ENCODE measurements at regions not wholly inside any gene's neighbourhood (a gene's known extent, or its start where the extent isn't known, plus 50 kb on each side); places are given as distances from the start of the nearest gene placed in this dataset.

DNA sequence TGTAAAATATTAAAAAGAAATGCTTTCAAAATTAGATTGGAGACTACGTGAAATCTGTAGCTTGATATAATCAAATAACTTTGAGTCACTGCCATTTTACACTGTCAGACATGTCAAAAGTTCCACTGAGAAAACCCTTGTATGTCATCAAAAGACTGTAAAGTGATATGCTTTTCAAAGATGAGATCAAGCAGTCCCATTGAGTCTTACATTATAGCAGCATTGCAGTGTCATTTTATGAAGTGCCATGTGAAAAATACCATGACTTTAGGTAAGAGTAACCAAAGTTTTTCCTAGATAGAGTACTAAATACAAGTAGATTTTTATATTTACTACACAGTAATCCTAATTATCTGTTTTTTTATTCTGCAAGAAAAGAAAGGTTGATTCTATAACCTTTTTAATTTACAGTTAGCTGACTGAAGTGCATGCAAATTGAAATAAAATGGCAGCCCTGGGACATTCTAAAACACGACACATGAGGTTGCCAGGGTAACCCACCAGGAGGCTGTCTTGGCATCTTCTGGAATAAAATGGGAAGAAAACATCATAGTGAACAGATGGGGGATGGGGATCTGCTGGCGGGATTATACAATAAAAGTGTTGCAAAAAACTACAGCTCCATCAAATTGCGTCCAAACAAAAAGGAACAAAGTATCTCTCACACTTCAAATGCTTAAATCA, 91.3 kb upstream of the TMEM106B start:
- TF ChIP-seq, protein P1, sequence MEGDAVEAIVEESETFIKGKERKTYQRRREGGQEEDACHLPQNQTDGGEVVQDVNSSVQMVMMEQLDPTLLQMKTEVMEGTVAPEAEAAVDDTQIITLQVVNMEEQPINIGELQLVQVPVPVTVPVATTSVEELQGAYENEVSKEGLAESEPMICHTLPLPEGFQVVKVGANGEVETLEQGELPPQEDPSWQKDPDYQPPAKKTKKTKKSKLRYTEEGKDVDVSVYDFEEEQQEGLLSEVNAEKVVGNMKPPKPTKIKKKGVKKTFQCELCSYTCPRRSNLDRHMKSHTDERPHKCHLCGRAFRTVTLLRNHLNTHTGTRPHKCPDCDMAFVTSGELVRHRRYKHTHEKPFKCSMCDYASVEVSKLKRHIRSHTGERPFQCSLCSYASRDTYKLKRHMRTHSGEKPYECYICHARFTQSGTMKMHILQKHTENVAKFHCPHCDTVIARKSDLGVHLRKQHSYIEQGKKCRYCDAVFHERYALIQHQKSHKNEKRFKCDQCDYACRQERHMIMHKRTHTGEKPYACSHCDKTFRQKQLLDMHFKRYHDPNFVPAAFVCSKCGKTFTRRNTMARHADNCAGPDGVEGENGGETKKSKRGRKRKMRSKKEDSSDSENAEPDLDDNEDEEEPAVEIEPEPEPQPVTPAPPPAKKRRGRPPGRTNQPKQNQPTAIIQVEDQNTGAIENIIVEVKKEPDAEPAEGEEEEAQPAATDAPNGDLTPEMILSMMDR (IDR thresholded peaks at IDR 0.05): no peak
- no peak overlapping the region for H3K4me3 ChIP-seq (ENCODE audit: low read length)
- ATAC-seq (no peak), DNase-seq (no peak)
- no peaks in the 10 kb centered on the region for H3K36me3 ChIP-seq (ENCODE audit: control insufficient read depth, insufficient read depth, low read length)
- WGBS (ENCODE audit: insufficient coverage): 91% methylated on average over 3 of the region's 4 CpGs
- no peaks in the 10 kb centered on the region for H3K9me3 Mint-ChIP-seq
- no peak overlapping the region for H3K27ac ChIP-seq (ENCODE audit: low read length)
- H3K27ac Mint-ChIP-seq: no peak overlapping the region
- no peak overlapping the region for H3K4me3 Mint-ChIP-seq
- no peaks in the 10 kb centered on the region for H3K4me1 ChIP-seq (ENCODE audit: control insufficient read depth, insufficient read depth, low read length)
- H3K4me1 Mint-ChIP-seq: no peaks in the 10 kb centered on the region
- H3K9me3 ChIP-seq (ENCODE audit: control insufficient read depth, insufficient read depth, low read length): no peaks in the 10 kb centered on the region
- H3K36me3 Mint-ChIP-seq: no peaks in the 10 kb centered on the region
- H3K27me3 Mint-ChIP-seq (ENCODE audit: low read depth in 2 of 2): peaks cover 26 to 37% of the 10 kb centered on the region in 2 donors
- peaks cover 12% of the 10 kb centered on the region for H3K27me3 ChIP-seq (ENCODE audit: control insufficient read depth, insufficient read depth, low read length)
- intact Hi-C loops (cut with micrococcal nuclease): no loop called here

DNA sequence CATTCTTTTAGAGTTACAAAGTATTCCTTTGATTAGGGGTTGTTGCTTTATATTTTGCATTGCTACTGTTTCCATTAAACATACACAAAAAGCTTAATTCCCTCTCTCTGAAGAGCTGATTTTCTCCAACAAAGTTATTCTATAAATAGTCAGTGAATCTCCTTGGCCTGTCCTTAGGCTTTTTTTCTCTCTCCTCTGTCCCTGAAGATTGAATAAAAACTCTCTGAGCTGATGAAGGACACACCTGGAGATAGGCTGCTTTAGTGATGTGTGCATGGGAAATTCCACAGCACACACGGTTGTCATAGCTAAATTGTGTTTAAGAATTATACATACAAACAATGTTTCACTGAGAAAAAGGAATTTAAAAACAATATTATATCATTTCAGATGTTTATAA, 90.5 kb upstream of the TMEM106B start:
- Mint-ChIP-seq H3K36me3 (no peaks in the 10 kb centered on the region), H3K9me3 (no peaks in the 10 kb centered on the region), H3K4me1 (no peaks in the 10 kb centered on the region), H3K27me3 (ENCODE audit: low read depth in 2 of 2) (peaks cover 28 to 39% of the 10 kb centered on the region in 2 donors), H3K4me3 (no peak overlapping the region), H3K27ac (no peak overlapping the region)
- intact Hi-C loops (cut with micrococcal nuclease): no loop called here
- no peak for DNase-seq
- Histone ChIP-seq H3K27ac (ENCODE audit: low read length) (no peak overlapping the region), H3K4me3 (ENCODE audit: low read length) (no peak overlapping the region), H3K27me3 (ENCODE audit: control insufficient read depth, insufficient read depth, low read length) (peaks cover 11% of the 10 kb centered on the region), H3K9me3 (ENCODE audit: control insufficient read depth, insufficient read depth, low read length) (no peaks in the 10 kb centered on the region), H3K4me1 (ENCODE audit: control insufficient read depth, insufficient read depth, low read length) (no peaks in the 10 kb centered on the region), H3K36me3 (ENCODE audit: control insufficient read depth, insufficient read depth, low read length) (no peaks in the 10 kb centered on the region)
- TF ChIP-seq, protein P1 (IDR thresholded peaks at IDR 0.05): no peak
- ATAC-seq: no peak
- WGBS (ENCODE audit: insufficient coverage): no CpG with 5 or more reads among the region's 1 CpG

DNA sequence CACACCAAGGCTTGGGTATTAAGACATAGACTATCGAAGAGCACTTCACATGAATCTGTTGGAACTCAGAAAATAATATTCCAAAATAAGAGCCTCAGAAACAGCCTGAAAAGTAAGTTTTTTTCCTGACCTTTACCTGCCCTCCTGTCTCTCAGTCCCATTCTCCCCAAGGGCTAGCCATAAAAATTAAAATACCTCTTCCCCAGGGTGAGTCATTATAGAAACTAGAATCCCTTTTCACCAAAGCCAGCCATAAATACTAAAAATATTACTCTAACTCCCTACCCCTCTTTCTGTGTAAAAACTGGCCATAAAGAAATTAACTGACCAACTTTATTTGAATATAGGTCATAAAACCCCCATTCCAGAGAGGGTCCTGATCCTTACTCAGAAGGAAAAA, 87.9 kb upstream of the TMEM106B start:
- Histone ChIP-seq H3K9me3 (ENCODE audit: control insufficient read depth, insufficient read depth, low read length) (no peaks in the 10 kb centered on the region), H3K27me3 (ENCODE audit: control insufficient read depth, insufficient read depth, low read length) (peaks cover 8% of the 10 kb centered on the region), H3K4me3 (ENCODE audit: low read length) (no peak overlapping the region), H3K27ac (ENCODE audit: low read length) (no peak overlapping the region), H3K4me1 (ENCODE audit: control insufficient read depth, insufficient read depth, low read length) (no peaks in the 10 kb centered on the region), H3K36me3 (ENCODE audit: control insufficient read depth, insufficient read depth, low read length) (no peaks in the 10 kb centered on the region)
- Mint-ChIP-seq H3K9me3 (no peaks in the 10 kb centered on the region), H3K27ac (no peak overlapping the region), H3K4me1 (no peaks in the 10 kb centered on the region), H3K27me3 (ENCODE audit: low read depth in 2 of 2) (peaks cover 26 to 54% of the 10 kb centered on the region in 2 donors), H3K36me3 (no peaks in the 10 kb centered on the region), H3K4me3 (no peak overlapping the region)
- WGBS (ENCODE audit: insufficient coverage): 93% methylated on average over 1 of the region's 1 CpG
- DNase-seq (no peak), ATAC-seq (no peak)
- intact Hi-C loops (cut with micrococcal nuclease): no loop called here
- TF ChIP-seq, protein P1 (IDR thresholded peaks at IDR 0.05): no peak

DNA sequence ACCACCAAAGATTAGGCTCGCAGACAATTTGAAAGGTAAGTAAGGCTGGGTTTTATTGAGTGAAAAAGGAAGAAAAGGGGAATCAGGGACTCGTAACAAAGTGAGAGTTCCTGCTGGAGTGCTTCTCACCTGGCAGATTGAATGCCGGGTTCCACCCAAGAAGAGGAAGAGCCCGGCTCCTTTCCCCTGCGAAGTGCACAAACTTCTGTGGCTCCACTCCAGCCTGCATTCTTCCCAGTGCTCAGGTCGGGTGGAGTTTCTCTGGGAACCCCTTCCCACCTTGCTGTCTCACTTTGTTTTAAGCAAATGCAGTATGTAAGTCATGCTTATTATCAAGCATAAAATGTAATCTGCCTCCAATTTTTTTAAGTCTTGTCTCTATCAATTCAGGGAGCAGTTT, 87.1 kb upstream of the TMEM106B start:
- 69% methylated on average over 6 of the region's 6 CpGs for WGBS (ENCODE audit: insufficient coverage)

More for the DNA sequence above, 87.1 kb upstream of the TMEM106B start:
- ATAC-seq (no peak), DNase-seq (no peak)
- Histone ChIP-seq H3K4me3 (ENCODE audit: low read length) (no peak overlapping the region), H3K27ac (ENCODE audit: low read length) (no peak overlapping the region), H3K9me3 (ENCODE audit: control insufficient read depth, insufficient read depth, low read length) (no peaks in the 10 kb centered on the region), H3K27me3 (ENCODE audit: control insufficient read depth, insufficient read depth, low read length) (peaks cover 8% of the 10 kb centered on the region), H3K4me1 (ENCODE audit: control insufficient read depth, insufficient read depth, low read length) (no peaks in the 10 kb centered on the region), H3K36me3 (ENCODE audit: control insufficient read depth, insufficient read depth, low read length) (no peaks in the 10 kb centered on the region)
- H3K4me3 Mint-ChIP-seq: no peak overlapping the region
- H3K36me3 Mint-ChIP-seq: no peaks in the 10 kb centered on the region
- H3K27me3 Mint-ChIP-seq (ENCODE audit: low read depth in 2 of 2): peaks cover 26 to 58% of the 10 kb centered on the region in 2 donors
- no peaks in the 10 kb centered on the region for H3K9me3 Mint-ChIP-seq
- intact Hi-C loops (cut with micrococcal nuclease): no loop called here
- TF ChIP-seq, protein P1 (IDR thresholded peaks at IDR 0.05): no peak
- no peak overlapping the region for H3K27ac Mint-ChIP-seq
- H3K4me1 Mint-ChIP-seq: no peaks in the 10 kb centered on the region
